Keratinocyte (primary cell): ENCODE measurements at regions not wholly inside any gene's neighbourhood (a gene's known extent, or its start where the extent isn't known, plus 50 kb on each side); places are given as distances from the start of the nearest gene placed in this dataset.

Source experiments
- DNase-seq: peaks from one replicate; pipeline ENCODE4 v3.0.0-alpha.2; 2011; ENCODE audit warnings: low read depth, missing footprints, low spot score
- FAIRE-seq: peaks from 2 replicates; lab custom pipeline; 2011; peaks lifted over from hg19 to GRCh38; lab: Jason Lieb, UNC
- H2AFZ ChIP-seq: 2 replicates; pipeline ENCODE4 v1.6.0; 2012; ENCODE audit warnings: low read length, control low read depth, inconsistent platforms; ENCODE audit not compliant: control insufficient read depth
- H3K27ac ChIP-seq: 2 replicates; pipeline ENCODE4 v1.5.1; 2011; ENCODE audit warnings: low read length; ENCODE audit not compliant: control insufficient read depth, insufficient read depth
- H3K27me3 ChIP-seq: 3 replicates; pipeline ENCODE4 v1.6.0; 2011; ENCODE audit warnings: low read length; ENCODE audit not compliant: control insufficient read depth, insufficient read depth; ENCODE audit errors: extremely low read depth
- H3K36me3 ChIP-seq, 2 experiments: 2 replicates in 1 of 2; 3 replicates in 1 of 2; pipeline ENCODE4 v1.5.1; 2011; ENCODE audit warnings: low read length in 2 of 2, mild to moderate bottlenecking in 1 of 2; ENCODE audit not compliant: control insufficient read depth in 2 of 2, insufficient read depth in 2 of 2; ENCODE audit errors: extremely low read depth in 1 of 2
- H3K4me1 ChIP-seq: 3 replicates; pipeline ENCODE4 v1.5.1; 2011; ENCODE audit warnings: low read length; ENCODE audit not compliant: control insufficient read depth, insufficient read depth; ENCODE audit errors: extremely low read depth
- H3K4me2 ChIP-seq: 3 replicates; pipeline ENCODE4 v1.6.0; 2011; ENCODE audit warnings: low read depth, low read length; ENCODE audit not compliant: control insufficient read depth, insufficient read depth; ENCODE audit errors: extremely low read depth
- H3K4me3 ChIP-seq, 3 experiments: fragments of 200-600 bp in 1 of 3; sonication (generic) in 1 of 3; 2 replicates in 2 of 3; 3 replicates in 1 of 3; pipeline ENCODE4 v1.5.1; 2011 to 2016; ENCODE audit warnings: low read length in 3 of 3, mild to moderate bottlenecking in 3 of 3, control low read depth in 2 of 3, inconsistent platforms in 1 of 3, low read depth in 1 of 3, mixed read lengths in 1 of 3, mixed run types in 1 of 3, moderate library complexity in 1 of 3; ENCODE audit not compliant: control insufficient read depth in 2 of 3, insufficient read depth in 2 of 3; ENCODE audit errors: extremely low read depth in 1 of 3
- H3K79me2 ChIP-seq: 2 replicates; pipeline ENCODE4 v1.6.0; 2012; ENCODE audit warnings: low read length; ENCODE audit not compliant: control insufficient read depth, insufficient read depth
- H3K9ac ChIP-seq: 3 replicates; pipeline ENCODE4 v1.6.0; 2011; ENCODE audit warnings: low read length; ENCODE audit not compliant: control insufficient read depth, insufficient read depth; ENCODE audit errors: extremely low read depth
- H3K9me1 ChIP-seq: 3 replicates; pipeline ENCODE4 v1.6.0; 2011; ENCODE audit warnings: low read length; ENCODE audit not compliant: control insufficient read depth, insufficient read depth; ENCODE audit errors: extremely low read depth
- H3K9me3 ChIP-seq: 2 replicates; pipeline ENCODE4 v1.5.1; 2012; ENCODE audit warnings: low read depth, low read length; ENCODE audit not compliant: control insufficient read depth
- H4K20me1 ChIP-seq: 3 replicates; pipeline ENCODE4 v1.6.0; 2011; ENCODE audit warnings: low read length; ENCODE audit not compliant: control insufficient read depth, insufficient read depth; ENCODE audit errors: extremely low read depth
- EZH2 ChIP-seq: IDR thresholded peaks from one replicate; pipeline ENCODE4 v1.6.1; 2012; ENCODE audit warnings: inconsistent platforms, mild to moderate bottlenecking, low read length, moderate library complexity
- dilution Hi-C: fragments of 300-500 bp; cut with MboI; formaldehyde crosslinking; loops from one replicate; pipeline ENCODE4 v1.7.0; 2020; ENCODE audit warnings: low sequenced_read_pairs; ENCODE audit not compliant: extremely low pct_ligation_motif_present
- TF ChIP-seq, protein P1 (sequence below), 3 experiments: IDR thresholded peaks in 1 of 3; conservative IDR thresholded peaks in 1 of 3; optimal IDR thresholded peaks in 1 of 3; 2 replicates in 2 of 3; 3 replicates in 1 of 3; pipeline versions ENCODE3 to v1.5.1; 2011; ENCODE audit warnings: low read length in 3 of 3, mild to moderate bottlenecking in 3 of 3, moderate library complexity in 2 of 3, control low read depth in 1 of 3, inconsistent platforms in 1 of 3; ENCODE audit not compliant: insufficient read depth in 2 of 3; ENCODE audit errors: extremely low read depth in 1 of 3

- H3K9me3 ChIP-seq: peaks cover 13% of the 10 kb centered on the region
Observed at GRCh38 chr21:35196128-35196527, 147.0 kb upstream of the RUNX1 start.

DNA sequence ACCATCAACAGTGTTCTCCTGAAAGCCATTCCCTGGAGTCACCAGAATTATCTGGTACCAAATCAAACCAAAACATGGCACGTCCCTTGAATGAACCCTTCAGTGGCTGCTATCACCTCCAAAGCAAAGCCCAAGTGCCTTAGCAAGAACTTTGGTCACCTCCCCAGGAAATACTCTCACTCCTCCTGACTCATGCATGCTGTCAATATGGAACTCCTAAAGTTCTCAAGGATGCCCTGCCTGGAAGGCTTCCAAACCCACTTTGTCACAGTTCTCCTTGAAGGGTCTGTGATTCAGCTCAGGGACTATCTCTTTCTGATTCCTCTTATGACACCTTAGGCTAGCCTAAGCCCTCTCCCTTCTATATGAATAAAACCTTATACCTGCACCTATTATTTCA, 146.1 kb upstream of the RUNX1 start:
- no peak for TF ChIP-seq EZH2
- TF ChIP-seq, protein P1, sequence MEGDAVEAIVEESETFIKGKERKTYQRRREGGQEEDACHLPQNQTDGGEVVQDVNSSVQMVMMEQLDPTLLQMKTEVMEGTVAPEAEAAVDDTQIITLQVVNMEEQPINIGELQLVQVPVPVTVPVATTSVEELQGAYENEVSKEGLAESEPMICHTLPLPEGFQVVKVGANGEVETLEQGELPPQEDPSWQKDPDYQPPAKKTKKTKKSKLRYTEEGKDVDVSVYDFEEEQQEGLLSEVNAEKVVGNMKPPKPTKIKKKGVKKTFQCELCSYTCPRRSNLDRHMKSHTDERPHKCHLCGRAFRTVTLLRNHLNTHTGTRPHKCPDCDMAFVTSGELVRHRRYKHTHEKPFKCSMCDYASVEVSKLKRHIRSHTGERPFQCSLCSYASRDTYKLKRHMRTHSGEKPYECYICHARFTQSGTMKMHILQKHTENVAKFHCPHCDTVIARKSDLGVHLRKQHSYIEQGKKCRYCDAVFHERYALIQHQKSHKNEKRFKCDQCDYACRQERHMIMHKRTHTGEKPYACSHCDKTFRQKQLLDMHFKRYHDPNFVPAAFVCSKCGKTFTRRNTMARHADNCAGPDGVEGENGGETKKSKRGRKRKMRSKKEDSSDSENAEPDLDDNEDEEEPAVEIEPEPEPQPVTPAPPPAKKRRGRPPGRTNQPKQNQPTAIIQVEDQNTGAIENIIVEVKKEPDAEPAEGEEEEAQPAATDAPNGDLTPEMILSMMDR (optimal IDR thresholded peaks at IDR 0.05 in 1 of 3, IDR thresholded peaks at IDR 0.05 in 1 of 3, conservative IDR thresholded peaks at IDR 0.05 in 1 of 3; ENCODE audit: extremely low read depth in 1 of 3, insufficient read depth in 2 of 3, low read length in 3 of 3): no peak
- Histone ChIP-seq H3K4me1 (peaks cover 37% of the 10 kb centered on the region), H4K20me1 (no peaks in the 10 kb centered on the region), H2AFZ (no peak overlapping the region), H3K4me2 (no peak overlapping the region), H3K36me3 (no peaks in the 10 kb centered on the region), H3K27ac (no peak overlapping the region), H3K79me2 (no peaks in the 10 kb centered on the region), H3K9me3 (peaks cover 13% of the 10 kb centered on the region), H3K4me3 (no peak overlapping the region), H3K27me3 (no peaks in the 10 kb centered on the region), H3K9ac (no peak overlapping the region), H3K9me1 (no peaks in the 10 kb centered on the region)
- dilution Hi-C loops: no loop called here
- peak; percentile 5 for FAIRE-seq
- no peak for DNase-seq

More at GRCh38 chr21:35196128-35196527, 147.0 kb upstream of the RUNX1 start:
- TF ChIP-seq, protein P1 (optimal IDR thresholded peaks at IDR 0.05 in 1 of 3, IDR thresholded peaks at IDR 0.05 in 1 of 3, conservative IDR thresholded peaks at IDR 0.05 in 1 of 3; ENCODE audit: extremely low read depth in 1 of 3, insufficient read depth in 2 of 3, low read length in 3 of 3): no peak
- TF ChIP-seq EZH2: no peak
- DNase-seq (no peak), FAIRE-seq (no peak)
- Histone ChIP-seq H3K27me3 (no peaks in the 10 kb centered on the region), H3K79me2 (no peaks in the 10 kb centered on the region), H3K36me3 (no peaks in the 10 kb centered on the region), H3K4me2 (no peak overlapping the region), H3K4me1 (peaks cover 30% of the 10 kb centered on the region), H4K20me1 (no peaks in the 10 kb centered on the region), H2AFZ (no peak overlapping the region), H3K9me1 (no peaks in the 10 kb centered on the region), H3K4me3 (no peak overlapping the region), H3K9ac (no peak overlapping the region), H3K27ac (peak overlapping the region; percentile 4)
- dilution Hi-C loops: no loop called here
